Stimulated activated memory B cell treated with anti-CD40 and anti-IgM and Interleukin-4, amounts not matched to agents 10 μg/mL and 1 μg/mL and 100 μg/mL, for 72 hours (primary cell): ENCODE measurements at regions not wholly inside any gene's neighbourhood (a gene's known extent, or its start where the extent isn't known, plus 50 kb on each side); places are given as distances from the start of the nearest gene placed in this dataset.
"Not testable (repeated sequence)": the region's sequence is repeated elsewhere in the genome, so short reads cannot be mapped to it uniquely, and the experiment has no call there.

Experiments used
- ATAC-seq: fragments of 150-1000 bp; cut with Tn5 transposase; 2 replicates; pipeline ENCODE4 v1.10.0; 2021
- H3K27ac Mint-ChIP-seq: one replicate; pipeline ENCODE4 v1.8.0; 2022; ENCODE audit warnings: mild to moderate bottlenecking, mixed read lengths
- H3K27me3 Mint-ChIP-seq: one replicate; pipeline ENCODE4 v1.8.0; 2022; ENCODE audit warnings: mixed read lengths
- H3K36me3 Mint-ChIP-seq: one replicate; pipeline ENCODE4 v1.8.0; 2022; ENCODE audit warnings: mixed read lengths
- H3K4me1 Mint-ChIP-seq: one replicate; pipeline ENCODE4 v1.8.0; 2022; ENCODE audit warnings: mixed read lengths
- H3K4me3 Mint-ChIP-seq: one replicate; pipeline ENCODE4 v1.8.0; 2022; ENCODE audit warnings: mild to moderate bottlenecking, moderate library complexity, mixed read lengths
- H3K9me3 Mint-ChIP-seq: one replicate; pipeline ENCODE4 v1.8.0; 2022; ENCODE audit warnings: mixed read lengths

- H3K27me3 Mint-ChIP-seq, result no peaks in the 10 kb centered on the region
- H3K27ac Mint-ChIP-seq, result no peak overlapping the region
- H3K36me3 Mint-ChIP-seq, result no peaks in the 10 kb centered on the region
- no peak overlapping the region for H3K4me3 Mint-ChIP-seq
- H3K9me3 Mint-ChIP-seq, result no peaks in the 10 kb centered on the region
- no peaks in the 10 kb centered on the region for H3K4me1 Mint-ChIP-seq
- ATAC-seq, result no peak
Measured at GRCh38 chr2:88955607-88956006, 264.1 kb downstream of the RPIA start.

DNA sequence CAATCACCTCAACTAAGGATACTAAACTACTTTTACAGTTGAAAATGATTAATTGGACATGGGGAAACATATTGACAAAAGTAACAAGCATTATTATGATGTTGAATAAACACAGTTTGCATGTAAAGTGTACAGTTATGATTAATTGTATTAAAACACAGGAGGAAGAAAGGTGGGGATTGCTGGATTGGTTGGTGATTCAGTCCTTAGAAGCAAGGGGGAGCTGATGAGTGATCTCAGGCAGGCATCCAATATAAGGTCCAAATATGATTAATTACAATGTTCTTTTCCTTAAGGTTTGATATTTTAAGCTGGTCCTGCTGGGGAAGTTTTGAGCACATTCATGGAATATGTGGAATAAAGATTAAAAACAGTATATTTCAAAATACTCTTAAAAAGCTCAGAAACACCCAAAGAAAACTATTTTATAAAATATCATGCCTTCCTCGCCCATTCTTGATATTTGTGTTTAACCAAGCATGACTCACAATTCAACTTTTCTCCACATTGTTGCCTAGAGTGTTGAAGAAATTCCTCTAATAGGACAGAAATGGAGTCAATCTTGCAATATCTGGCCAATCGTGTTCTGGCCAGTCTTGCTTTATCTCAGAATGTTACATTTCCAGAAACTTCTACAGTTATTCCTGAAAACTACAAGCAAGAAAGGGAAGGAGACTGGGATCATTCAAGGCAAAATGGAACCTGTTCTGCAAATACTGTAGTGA lies 268.2 kb downstream of the RPIA start:
- no peak for ATAC-seq
- Mint-ChIP-seq H3K9me3 (no peaks in the 10 kb centered on the region), H3K27me3 (no peaks in the 10 kb centered on the region), H3K27ac (no peak overlapping the region), H3K4me1 (no peaks in the 10 kb centered on the region), H3K4me3 (no peak overlapping the region), H3K36me3 (no peaks in the 10 kb centered on the region)

DNA sequence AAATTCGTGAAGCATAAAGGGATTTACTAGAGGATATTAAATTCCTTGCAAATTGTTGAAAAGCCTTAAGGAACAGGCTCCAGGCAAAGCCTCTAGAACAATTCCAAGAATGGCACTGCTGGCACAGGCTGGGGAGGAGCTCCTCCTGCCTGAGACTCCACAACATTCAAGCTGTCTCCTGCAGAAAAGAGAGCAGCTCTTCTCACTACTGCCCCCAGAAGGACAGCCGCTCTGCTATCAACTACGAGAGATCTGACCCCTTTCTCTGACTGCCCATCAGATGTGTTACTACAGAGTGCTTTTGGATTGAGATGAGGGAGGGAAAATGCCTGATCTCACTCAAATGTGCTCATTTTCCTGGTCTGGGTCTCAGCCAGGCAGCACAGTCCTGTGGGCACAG lies 269.9 kb downstream of the RPIA start:
- not testable (repeated sequence) for H3K4me3 Mint-ChIP-seq, H3K27me3 Mint-ChIP-seq, H3K27ac Mint-ChIP-seq

GRCh38 chr2:88967844-88968243 lies 276.4 kb downstream of the RPIA start:
- Mint-ChIP-seq H3K36me3 (no peaks in the 10 kb centered on the region), H3K4me3 (no peak overlapping the region), H3K27me3 (no peaks in the 10 kb centered on the region), H3K9me3 (no peaks in the 10 kb centered on the region), H3K4me1 (no peaks in the 10 kb centered on the region), H3K27ac (no peak overlapping the region)
- ATAC-seq, result no peak

More for the DNA sequence above, 269.9 kb downstream of the RPIA start:
- H3K4me1 Mint-ChIP-seq, H3K9me3 Mint-ChIP-seq, H3K36me3 Mint-ChIP-seq, ATAC-seq: not testable (repeated sequence)

DNA sequence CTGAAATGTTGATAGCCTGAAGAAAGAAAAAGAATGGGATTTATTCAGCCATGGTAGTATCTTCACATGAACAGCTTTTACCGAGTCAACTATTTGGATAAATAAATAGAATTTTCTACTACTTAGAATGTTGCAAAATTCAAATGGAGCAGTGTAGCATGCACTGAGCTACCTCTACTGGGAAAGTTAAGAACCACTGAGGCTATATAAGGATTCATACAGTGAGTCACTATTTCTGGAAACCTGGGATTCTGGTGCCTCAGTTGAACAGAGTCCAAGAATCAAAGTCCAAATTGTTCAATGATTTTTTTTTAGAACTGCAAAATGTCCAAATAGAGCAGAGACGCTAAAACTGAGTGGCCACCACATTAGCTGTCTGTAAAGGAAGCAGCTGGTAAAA lies 286.5 kb downstream of the RPIA start:
- not testable (repeated sequence) for H3K36me3 Mint-ChIP-seq, H3K9me3 Mint-ChIP-seq, ATAC-seq, H3K4me1 Mint-ChIP-seq, H3K27ac Mint-ChIP-seq, H3K4me3 Mint-ChIP-seq, H3K27me3 Mint-ChIP-seq

GRCh38 chr2:88978446-88978845 lies 287.0 kb downstream of the RPIA start:
- not testable (repeated sequence) for H3K4me3 Mint-ChIP-seq, H3K9me3 Mint-ChIP-seq, H3K27ac Mint-ChIP-seq, H3K36me3 Mint-ChIP-seq, ATAC-seq, H3K27me3 Mint-ChIP-seq, H3K4me1 Mint-ChIP-seq

- not testable (repeated sequence) for H3K4me3 Mint-ChIP-seq, H3K9me3 Mint-ChIP-seq, H3K36me3 Mint-ChIP-seq, H3K27ac Mint-ChIP-seq, H3K27me3 Mint-ChIP-seq, H3K4me1 Mint-ChIP-seq, ATAC-seq
Measured at GRCh38 chr2:88984079-88984478, 292.6 kb downstream of the RPIA start.

DNA sequence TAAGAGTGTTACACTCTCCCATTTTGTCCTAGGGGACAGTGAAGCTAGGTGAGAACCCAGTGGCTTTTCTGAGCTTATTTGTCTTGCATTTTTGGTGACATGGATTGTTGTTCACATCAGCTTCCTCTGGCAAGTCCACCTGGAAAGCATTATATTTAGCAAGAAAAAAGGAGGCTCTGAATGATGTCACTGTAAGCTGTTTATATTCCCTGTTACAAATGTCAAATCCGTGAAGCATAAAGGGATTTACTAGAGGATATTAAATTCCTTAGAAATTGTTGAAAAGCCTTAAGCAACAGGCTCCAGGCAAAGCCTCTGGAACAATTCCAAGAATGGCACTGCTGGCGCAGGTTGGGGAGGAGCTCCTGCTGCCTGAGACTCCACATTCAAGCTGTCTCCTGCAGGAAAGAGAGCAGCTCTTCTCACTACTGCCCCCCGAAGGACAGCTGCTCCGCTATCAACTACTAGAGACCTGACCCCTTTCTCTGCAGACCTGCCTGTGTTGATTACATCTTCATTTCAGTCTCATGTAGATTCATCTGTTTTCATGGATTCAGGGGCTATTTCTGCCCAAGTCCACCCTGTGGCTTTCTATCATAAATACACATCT lies 295.4 kb downstream of the RPIA start:
- not testable (repeated sequence) for ATAC-seq, H3K27ac Mint-ChIP-seq, H3K36me3 Mint-ChIP-seq, H3K9me3 Mint-ChIP-seq, H3K27me3 Mint-ChIP-seq, H3K4me1 Mint-ChIP-seq, H3K4me3 Mint-ChIP-seq

DNA sequence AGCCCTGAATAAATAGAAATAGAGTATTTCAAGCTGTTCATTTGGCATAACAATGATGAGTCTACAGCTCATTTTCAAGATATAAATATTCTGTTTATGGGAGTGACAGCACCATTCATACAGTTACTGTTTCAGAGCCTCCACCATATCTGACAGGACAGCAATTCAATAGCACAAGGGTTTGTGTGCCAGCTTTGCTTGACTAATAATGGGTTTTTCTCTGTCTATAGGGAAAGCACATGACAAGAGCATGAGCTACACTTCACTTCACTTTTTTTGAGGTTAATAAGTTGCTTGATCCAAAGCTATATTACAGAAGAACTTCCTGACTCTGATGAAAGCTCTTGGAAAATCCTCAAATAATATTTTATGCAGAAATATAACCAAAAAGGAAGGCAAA lies 297.1 kb downstream of the RPIA start:
- H3K4me1 Mint-ChIP-seq, result peaks cover 10% of the 10 kb centered on the region
- not testable (repeated sequence) for H3K4me3 Mint-ChIP-seq, H3K27ac Mint-ChIP-seq, H3K9me3 Mint-ChIP-seq, H3K36me3 Mint-ChIP-seq, ATAC-seq, H3K27me3 Mint-ChIP-seq

DNA sequence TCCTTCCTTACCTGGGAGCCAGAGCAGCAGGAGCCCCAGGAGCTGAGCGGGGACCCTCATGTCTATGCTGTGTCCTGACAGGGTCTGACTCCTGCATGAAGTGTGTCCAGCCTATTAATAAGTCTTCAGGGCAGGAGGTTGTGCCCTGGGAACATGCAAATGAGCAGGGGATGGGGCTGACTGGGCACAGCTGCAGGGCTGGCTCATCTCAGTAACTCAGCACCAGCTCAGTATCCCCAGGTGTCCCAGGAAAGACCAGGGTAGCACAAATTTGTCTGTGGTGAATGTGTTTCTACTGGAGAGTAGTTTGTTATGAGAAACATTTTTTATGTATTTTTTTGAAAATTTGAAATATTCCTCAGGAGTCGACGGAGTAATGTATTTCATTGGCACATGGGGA lies 301.3 kb downstream of the RPIA start:
- not testable (repeated sequence) for H3K27ac Mint-ChIP-seq, H3K9me3 Mint-ChIP-seq, H3K36me3 Mint-ChIP-seq, ATAC-seq, H3K27me3 Mint-ChIP-seq
- peaks cover 10% of the 10 kb centered on the region for H3K4me1 Mint-ChIP-seq
- H3K4me3 Mint-ChIP-seq, result peak overlapping the region; percentile 7

- not testable (repeated sequence) for H3K27me3 Mint-ChIP-seq, H3K4me3 Mint-ChIP-seq, H3K27ac Mint-ChIP-seq, H3K9me3 Mint-ChIP-seq, ATAC-seq, H3K36me3 Mint-ChIP-seq
- H3K4me1 Mint-ChIP-seq, result peaks cover 10% of the 10 kb centered on the region
Measured at GRCh38 chr2:88994856-88995255, 303.4 kb downstream of the RPIA start.

DNA sequence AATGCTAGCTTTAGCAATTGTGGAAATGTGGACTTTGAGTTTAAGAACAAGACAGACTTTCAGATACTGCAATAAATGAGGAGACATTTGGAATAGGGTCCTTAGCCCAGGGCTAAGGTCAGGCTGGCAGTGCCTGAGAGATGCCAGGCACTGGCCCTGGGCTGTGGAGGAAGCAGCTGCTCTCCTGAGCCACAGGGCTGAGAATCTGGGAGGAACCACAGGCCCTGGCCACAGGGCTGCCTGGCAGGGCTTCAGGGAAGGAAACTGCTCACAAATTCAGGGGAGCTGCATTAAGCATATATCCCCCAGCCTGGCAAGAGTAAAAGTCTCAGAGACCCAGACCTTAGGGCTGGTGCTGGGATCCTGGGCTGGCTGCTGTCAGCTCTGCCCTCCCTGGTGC lies 305.1 kb downstream of the RPIA start:
- not testable (repeated sequence) for H3K4me3 Mint-ChIP-seq, H3K27ac Mint-ChIP-seq, H3K27me3 Mint-ChIP-seq, H3K9me3 Mint-ChIP-seq, H3K36me3 Mint-ChIP-seq, ATAC-seq
- peaks cover 10% of the 10 kb centered on the region for H3K4me1 Mint-ChIP-seq

GRCh38 chr2:88999365-88999764 lies 307.9 kb downstream of the RPIA start:
- Mint-ChIP-seq H3K4me1 (no peaks in the 10 kb centered on the region), H3K36me3 (no peaks in the 10 kb centered on the region), H3K9me3 (no peaks in the 10 kb centered on the region), H3K27ac (no peak overlapping the region), H3K27me3 (no peaks in the 10 kb centered on the region), H3K4me3 (no peak overlapping the region)
- no peak for ATAC-seq

- H3K4me3 Mint-ChIP-seq, result no peak overlapping the region
- no peaks in the 10 kb centered on the region for H3K36me3 Mint-ChIP-seq
- H3K9me3 Mint-ChIP-seq, result no peaks in the 10 kb centered on the region
- no peaks in the 10 kb centered on the region for H3K27me3 Mint-ChIP-seq
- ATAC-seq, result no peak
- H3K27ac Mint-ChIP-seq, result no peak overlapping the region
- H3K4me1 Mint-ChIP-seq, result no peaks in the 10 kb centered on the region
Measured at GRCh38 chr2:89000235-89000634, 308.8 kb downstream of the RPIA start.

DNA sequence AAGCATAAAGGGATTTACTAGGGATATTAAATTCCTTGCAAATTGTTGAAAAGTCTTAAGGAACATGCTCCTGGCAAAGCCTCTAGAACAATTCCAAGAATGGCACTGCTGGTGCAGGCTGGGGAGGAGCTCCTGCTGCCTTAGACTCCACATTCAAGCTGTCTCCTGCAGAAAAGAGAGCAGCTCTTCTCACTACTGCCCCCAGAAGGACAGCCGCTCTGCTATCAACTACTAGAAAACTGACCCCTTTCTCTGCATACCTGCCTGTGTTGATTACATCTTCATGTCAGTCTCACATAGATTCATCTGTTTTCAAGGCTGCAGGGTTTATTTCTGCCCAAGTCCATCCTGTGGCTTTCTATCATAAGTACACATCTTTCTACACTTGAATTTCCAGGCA lies 312.8 kb downstream of the RPIA start:
- ATAC-seq, H3K4me1 Mint-ChIP-seq, H3K9me3 Mint-ChIP-seq, H3K36me3 Mint-ChIP-seq, H3K27ac Mint-ChIP-seq, H3K27me3 Mint-ChIP-seq, H3K4me3 Mint-ChIP-seq: not testable (repeated sequence)

DNA sequence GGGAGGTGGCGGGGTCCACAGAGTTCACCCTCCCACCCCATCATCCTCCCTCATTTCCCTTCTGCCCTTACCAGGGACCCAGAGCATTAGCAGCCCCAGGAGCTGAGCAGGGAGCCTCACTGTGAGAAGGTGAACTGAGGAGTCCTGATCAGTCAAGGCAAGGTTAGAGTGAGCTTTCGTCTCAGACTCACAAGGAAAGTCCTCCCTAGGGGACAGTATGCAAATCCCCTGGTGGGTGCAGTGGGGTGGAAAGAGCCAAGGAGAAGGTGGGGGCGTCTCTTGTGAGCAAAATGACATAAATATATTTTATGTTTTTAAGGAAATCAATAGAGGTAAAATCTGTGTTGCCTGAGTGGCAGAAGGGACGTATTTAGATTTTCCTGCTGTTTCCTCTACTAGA lies 329.1 kb downstream of the RPIA start:
- H3K4me3 Mint-ChIP-seq, result peak overlapping the region; percentile 3
- H3K9me3 Mint-ChIP-seq, H3K27ac Mint-ChIP-seq, H3K27me3 Mint-ChIP-seq, ATAC-seq, H3K36me3 Mint-ChIP-seq, H3K4me1 Mint-ChIP-seq: not testable (repeated sequence)
